ENCODE measurements at regions not wholly inside any gene's neighbourhood (a gene's known extent, or its start where the extent isn't known, plus 50 kb on each side); places are given as distances from the start of the nearest gene placed in this dataset.

GRCh38 chr13:37997641-37998040, 128.1 kb upstream of the TRPC4 start:
- TF ChIP-seq CTCF (conservative IDR thresholded peaks at IDR 0.05; ENCODE audit: low read length), result no peak
- no peak for TF ChIP-seq EZH2phosphoT487 (IDR thresholded peaks at IDR 0.05; ENCODE audit: borderline replicate concordance)

Data from Loucy (cell line).